Frontal cortex (tissue), 3 donors: ENCODE measurements at regions not wholly inside any gene's neighbourhood (a gene's known extent, or its start where the extent isn't known, plus 50 kb on each side); places are given as distances from the start of the nearest gene placed in this dataset.

Experiments
- DNase-seq, 2 donors: peaks; one replicate each; pipeline ENCODE4 v3.0.0; 2012; ENCODE audit warnings: low spot score in 2 of 2
- FAIRE-seq: peaks from 2 replicates; lab custom pipeline; 2012; peaks lifted over from hg19 to GRCh38; lab: Jason Lieb, UNC
- donor health status: control.
- donor health status: control.
- donor health status: control.

DNA sequence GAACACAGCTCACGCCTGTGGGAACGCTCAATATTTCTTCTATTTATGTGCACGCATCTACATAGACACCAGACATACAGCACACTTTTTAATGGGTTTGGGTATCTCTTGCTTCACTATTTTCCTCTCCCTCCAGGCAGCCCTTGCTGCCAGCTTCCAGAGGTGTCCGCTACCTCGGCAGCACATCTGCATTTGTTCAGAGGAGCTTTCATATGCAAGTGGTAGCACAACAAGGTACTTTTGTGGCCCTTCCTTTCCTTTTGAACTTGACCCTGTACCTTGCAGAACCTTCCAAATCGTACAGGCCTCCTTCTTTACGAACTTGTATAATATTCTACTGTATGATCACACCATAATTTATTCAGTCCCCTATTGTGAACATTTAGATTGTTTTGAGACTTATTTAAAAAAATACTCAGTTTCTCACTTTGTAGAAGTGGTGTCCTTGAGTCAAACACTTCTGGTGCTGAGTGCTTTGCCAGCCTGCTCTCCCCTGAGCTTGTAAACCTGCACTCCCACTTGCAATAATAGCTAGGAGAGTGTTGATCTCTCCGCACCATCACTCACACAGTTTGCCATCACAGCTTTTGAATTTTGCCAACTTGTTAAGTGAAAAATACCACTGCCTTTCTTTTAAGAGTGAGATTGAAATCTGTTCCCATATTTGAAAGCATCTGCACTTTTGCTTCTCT lies 106.0 kb upstream of the ZNF32 start:
- DNase-seq (no peak), FAIRE-seq (no peak)

GRCh38 chr10:43753397-43754061 lies 104.8 kb upstream of the ZNF32 start:
- FAIRE-seq (no peak), DNase-seq (no peak)

- no peak for FAIRE-seq
- DNase-seq: no peak
Observed at GRCh38 chr10:43752682-43753081, 104.0 kb upstream of the ZNF32 start.

DNA sequence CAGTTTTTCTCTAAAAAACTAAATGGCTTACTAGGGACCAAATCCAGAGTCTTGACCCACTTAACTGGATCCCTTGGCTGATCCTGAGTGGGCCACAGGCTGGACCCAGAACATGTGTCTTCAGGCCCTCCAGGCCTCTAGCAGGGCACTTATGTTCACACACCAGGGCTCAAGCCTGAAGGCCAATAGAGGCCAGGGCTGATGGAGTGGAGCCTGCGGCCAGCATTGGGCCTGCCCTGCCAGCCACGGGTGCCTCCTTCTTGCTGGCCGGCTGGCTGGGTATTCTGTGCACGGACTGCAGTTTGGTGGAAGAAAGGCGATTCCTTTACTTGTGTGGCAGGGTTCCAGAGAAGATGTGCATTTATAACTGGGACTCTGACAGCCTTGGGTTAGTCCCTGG lies 103.0 kb upstream of the ZNF32 start:
- FAIRE-seq (no peak), DNase-seq (no peak)

DNA sequence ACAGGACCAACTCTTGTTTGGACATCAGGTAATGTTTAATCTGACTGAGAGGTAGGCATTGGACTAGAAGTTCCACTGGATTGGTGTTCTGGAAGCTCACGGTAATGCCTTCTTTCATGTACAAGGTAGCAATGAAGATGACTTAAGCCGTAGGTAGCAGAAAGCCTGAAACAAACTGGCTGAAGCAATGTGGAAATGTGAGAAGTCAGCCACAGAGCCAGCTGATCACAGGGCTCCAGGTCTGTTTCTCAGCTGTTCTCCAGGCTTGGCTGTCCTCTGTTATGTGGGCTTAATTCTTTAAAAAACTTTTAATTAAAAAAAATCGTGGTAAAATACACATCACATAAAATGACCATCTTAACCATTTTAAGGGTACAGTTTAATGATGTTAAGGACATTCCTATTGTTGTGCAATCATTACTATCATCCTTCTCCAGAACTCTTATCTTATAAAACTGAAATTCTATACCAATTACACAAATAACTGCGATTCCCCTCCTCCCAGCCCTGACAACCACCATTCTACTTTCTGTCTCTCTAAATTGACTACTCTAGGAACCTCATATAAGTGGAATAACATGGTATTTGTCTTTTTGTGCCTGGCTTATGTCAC lies 101.4 kb upstream of the ZNF32 start:
- DNase-seq: no peak
- FAIRE-seq: no peak

- DNase-seq (no peak), FAIRE-seq (no peak)
Observed at GRCh38 chr10:43749145-43749576, 100.5 kb upstream of the ZNF32 start.

- no peak for FAIRE-seq
Observed at GRCh38 chr10:43748560-43748959, 99.9 kb upstream of the ZNF32 start.

DNA sequence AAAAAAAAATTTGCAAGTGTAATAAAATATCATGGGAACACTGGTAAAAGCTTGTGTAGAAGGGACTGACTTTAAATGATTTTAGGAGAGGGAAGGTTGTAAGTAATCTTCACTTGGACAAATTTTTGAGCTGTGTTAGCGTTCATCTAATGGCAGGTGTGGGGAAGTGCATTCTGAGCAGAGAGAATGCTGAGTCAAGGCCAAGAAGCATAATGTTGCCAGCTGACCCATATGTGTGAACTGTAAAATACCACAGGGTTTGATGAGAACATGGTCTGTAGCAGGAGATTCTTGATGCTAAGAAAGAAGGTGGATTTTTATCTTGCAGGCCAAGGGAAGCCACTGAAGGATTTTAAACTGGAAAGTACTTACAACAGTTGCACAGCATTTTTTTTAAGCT lies 98.2 kb upstream of the ZNF32 start:
- no peak for DNase-seq
- no peak for FAIRE-seq

More at GRCh38 chr10:43748560-43748959, 99.9 kb upstream of the ZNF32 start:
- no peak for DNase-seq

GRCh38 chr10:43739161-43739560 lies 90.5 kb upstream of the ZNF32 start:
- DNase-seq (no peak), FAIRE-seq (no peak)

DNA sequence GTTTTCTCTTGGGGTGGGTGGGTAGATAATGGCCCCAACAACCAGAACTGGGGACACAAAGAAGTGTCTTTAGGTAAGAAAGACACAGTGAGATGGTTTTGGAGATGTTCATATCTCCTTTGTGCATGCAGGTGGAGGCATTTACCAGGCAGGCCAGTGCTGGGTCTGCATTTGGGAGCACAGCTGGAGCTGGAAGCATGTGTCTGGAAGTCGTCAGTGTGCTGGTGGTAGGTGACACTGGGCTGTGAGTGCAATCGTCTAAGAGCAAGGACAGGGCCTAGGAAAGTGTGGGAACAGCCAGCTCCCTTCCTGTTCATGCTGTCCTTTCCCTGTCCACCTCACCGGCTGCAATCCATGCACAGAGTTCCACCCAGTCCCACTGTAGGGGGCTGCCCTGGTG lies 88.3 kb upstream of the ZNF32 start:
- DNase-seq: no peak
- no peak for FAIRE-seq

GRCh38 chr10:43735907-43736306 lies 87.2 kb upstream of the ZNF32 start:
- no peak for FAIRE-seq
- no peak for DNase-seq

DNA sequence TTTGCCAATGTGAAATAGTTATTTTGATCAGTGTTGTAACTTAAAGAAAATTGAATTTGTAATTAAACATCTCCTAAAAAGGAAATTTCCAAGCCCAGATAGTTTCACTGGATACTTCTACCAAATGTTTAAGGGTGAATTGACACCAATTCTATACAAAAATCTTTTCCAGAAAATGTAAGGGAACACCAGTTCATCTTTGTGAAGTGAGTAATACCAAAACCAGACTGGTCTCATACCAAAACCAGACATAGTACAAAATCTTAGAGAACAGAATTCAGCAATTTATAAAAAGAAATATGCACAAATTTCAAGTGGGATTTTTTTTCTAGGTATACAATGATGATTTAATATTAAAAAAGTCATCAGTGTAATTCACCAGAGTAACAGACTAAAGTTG lies 86.0 kb upstream of the ZNF32 start:
- no peak for FAIRE-seq
- DNase-seq: no peak

DNA sequence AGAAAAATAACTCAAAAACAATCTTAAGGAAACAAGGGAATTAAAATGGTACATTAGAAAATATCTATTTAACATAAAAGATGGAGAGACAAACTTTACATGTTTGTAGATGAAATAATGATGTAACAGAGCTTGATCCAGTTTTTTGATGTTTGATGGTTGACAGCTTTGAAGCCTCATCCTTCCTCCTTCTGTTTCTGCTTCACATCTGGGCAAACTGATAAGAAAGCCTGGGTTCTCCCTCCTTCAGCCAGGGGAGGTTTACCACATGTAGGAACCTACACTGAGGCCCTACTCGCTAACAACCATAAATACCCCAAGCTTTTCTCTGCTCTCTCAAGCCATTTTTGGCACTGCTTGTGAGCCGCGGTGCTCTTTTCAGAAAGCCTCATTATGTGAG lies 82.8 kb upstream of the ZNF32 start:
- DNase-seq (no peak), FAIRE-seq (no peak)

DNA sequence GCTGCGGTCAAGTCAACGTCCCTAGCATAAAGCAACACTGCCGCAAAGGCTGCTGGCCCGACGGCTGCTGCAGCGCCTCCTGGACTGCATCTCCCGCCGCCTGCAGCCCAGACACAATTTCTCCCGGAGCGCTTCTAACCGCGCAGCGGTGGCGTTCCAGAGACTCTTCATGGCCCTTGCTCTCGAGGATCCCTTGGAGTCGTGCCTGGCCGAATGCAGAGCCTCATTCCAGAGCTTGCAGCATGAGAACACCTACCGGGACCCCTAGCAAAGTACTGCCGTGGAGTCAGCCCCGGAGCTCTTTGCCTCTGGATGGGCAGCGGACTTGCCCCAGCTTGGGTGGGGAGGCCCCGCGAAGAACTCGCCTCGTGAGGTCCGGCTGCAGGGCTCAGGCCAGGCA lies 79.7 kb upstream of the ZNF32 start:
- DNase-seq: no peak

GRCh38 chr10:43727935-43728334 lies 79.3 kb upstream of the ZNF32 start:
- FAIRE-seq (no peak), DNase-seq (no peak)

More for the DNA sequence above, 79.7 kb upstream of the ZNF32 start:
- FAIRE-seq: no peak

- DNase-seq (no peak), FAIRE-seq (no peak)
Observed at GRCh38 chr10:43715334-43715733, 66.7 kb upstream of the ZNF32 start.

DNA sequence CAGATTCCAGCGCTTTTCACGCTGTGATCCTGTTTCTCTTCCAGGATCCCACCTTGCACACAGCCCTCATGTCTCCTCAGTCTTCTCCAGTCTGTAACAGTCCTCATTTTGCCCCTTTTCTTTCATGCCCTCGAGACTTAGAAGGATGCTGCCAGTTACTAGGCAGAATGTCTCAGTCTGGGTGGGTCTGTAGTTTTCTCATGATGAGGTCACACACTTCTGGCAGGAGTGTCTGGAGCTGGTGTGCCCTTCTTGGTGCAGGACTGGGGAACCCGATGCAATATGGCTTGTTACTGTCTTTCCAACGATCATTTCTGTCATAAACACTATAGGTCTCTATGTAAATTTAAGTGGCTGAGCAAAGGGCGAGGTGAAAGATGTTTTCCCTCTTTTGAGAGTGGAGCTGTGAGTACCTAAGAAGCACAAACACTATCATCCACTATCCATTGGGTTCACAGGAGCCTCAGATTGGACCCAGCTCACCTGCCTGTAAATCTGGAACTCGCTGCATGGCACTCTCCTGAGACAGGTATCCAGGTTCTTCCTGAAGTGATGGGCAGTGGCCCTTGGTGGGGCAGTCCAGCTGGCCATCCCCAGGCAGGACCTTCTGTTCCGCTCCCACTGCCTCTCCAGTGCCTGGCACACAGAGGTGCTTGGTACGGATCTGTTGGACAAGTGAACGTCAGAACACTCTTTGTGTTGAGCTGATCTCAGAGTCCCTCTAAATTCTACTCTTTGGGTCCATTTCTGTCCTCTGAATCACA lies 64.3 kb upstream of the ZNF32 start:
- FAIRE-seq: no peak
- no peak for DNase-seq

DNA sequence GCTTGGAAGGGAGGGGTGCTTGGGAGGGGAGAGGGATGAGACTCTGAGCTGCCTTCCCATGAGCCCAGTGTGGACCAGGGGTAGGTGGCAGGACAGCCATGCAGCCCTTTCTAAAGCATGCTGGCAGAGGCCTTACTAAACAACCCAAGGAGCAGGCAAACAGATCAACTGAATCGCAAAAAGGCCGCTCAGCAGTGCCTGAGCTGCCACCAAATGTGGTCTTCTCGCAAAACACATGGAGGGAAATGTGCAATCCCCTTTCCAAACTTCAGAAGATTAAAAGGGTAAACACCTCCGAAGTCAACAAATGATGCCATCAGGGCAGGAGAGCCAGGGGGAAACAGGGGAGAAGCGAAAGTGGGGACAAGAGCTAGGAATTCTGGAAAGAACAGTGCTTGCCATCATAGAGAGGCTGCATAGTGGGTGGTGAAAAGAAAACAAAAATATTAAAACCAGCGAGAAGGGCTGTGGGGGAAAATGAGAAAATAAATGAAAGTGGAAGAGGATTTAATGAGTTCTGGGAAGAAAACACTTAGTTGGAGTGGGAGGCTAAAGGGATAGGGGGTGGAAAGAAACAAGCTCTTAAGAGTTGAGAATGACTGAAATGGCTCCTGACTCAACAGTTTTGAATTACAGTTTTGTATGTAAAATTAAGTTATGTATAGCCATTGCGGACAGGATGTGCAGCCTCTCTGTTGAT lies 62.2 kb upstream of the ZNF32 start:
- no peak for FAIRE-seq
- DNase-seq: no peak

DNA sequence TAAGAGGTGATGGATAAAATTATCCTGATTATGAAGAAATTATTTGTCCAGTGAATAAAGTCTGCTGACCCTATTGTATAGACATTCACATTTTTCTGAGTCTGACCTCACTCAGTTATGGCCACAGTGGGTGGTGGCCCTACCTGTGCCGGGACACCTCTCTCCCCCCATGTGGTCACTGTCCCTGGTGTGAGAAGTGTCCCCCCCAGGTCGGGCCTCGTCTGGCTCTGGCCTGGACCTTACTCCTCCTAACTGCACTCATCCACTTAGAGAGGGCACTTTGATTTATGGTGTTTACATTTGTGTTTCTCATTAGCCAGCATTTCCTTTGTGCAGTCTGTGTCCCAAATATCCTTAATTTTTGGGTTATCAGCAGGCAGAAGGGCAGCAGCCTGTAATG lies 59.6 kb upstream of the ZNF32 start:
- FAIRE-seq (no peak), DNase-seq (no peak)

DNA sequence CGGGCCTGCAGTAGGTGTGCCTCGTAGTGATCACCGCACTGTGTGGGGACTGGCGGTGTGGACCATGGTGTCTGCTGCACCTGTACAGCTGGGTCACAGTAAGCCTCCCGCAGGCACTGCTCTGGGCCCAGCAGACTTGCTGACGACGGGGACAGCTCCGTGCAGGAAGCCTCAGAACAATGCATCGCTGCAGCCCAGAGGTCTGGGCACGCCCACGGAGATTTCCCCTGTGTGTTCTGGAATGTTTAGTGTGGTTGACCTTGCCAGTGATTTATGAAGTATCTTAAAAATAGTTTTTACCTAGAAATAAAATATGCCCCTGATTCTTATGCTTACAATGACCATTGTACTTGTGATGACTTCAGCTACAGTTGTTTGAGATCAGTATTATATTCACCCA lies 59.1 kb upstream of the ZNF32 start:
- FAIRE-seq: no peak
- DNase-seq: no peak
